ENCODE measurements at regions not wholly inside any gene's neighbourhood (a gene's known extent, or its start where the extent isn't known, plus 50 kb on each side); places are given as distances from the start of the nearest gene placed in this dataset.

- TF ChIP-seq CTCF (IDR thresholded peaks at IDR 0.05) (no peak), POLR2A (IDR thresholded peaks at IDR 0.05) (no peak)
Observed at GRCh38 chrX:95675011-95675410, 1009.6 kb upstream of the DIAPH2 start.
